22Rv1 (cell line): ENCODE measurements at regions not wholly inside any gene's neighbourhood (a gene's known extent, or its start where the extent isn't known, plus 50 kb on each side); places are given as distances from the start of the nearest gene placed in this dataset.

Experiments used
- H3K27ac ChIP-seq: fragments of 450-650 bp; 2 replicates; pipeline ENCODE4 v1.5.1; 2017
- CTCF ChIP-seq: fragments of 450-650 bp; IDR thresholded peaks from 2 replicates; pipeline ENCODE4 v1.5.1; 2017; ENCODE audit warnings: mild to moderate bottlenecking
- ZFX ChIP-seq: fragments of 450-650 bp; IDR thresholded peaks from 2 replicates; pipeline ENCODE4 v1.6.1; 2017; ENCODE audit warnings: antibody characterized with exemption, borderline replicate concordance

GRCh38 chr12:83225806-83226205, 539.1 kb downstream of the TMTC2 start:
- no peak overlapping the region for H3K27ac ChIP-seq
- no peak for TF ChIP-seq CTCF
- TF ChIP-seq ZFX: no peak

- TF ChIP-seq CTCF (no peak), ZFX (no peak)
- H3K27ac ChIP-seq: no peak overlapping the region
Measured at GRCh38 chr12:83224012-83224411, 537.3 kb downstream of the TMTC2 start.

GRCh38 chr12:83220774-83221173, 534.1 kb downstream of the TMTC2 start:
- TF ChIP-seq ZFX (no peak), CTCF (no peak)
- no peak overlapping the region for H3K27ac ChIP-seq

DNA sequence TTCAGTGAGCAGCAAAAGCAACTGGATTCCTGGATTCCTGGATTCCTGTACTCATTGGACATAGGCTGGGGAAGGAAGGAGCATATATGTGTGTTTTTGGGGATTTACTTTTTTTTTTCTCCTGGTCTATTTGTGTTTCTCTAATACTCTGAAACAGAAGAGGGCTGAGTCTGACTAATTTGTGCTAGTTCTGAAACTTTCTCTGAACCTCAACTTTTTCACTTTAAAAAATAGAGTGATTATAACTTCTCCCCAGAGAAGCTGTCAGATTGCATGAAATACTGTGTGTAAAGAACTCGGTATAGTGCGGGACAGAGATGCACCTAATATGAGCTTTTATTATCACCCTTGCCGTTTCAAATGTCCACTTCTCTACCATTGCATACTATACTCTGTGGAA, 529.5 kb downstream of the TMTC2 start:
- no peak overlapping the region for H3K27ac ChIP-seq
- TF ChIP-seq CTCF: no peak
- TF ChIP-seq ZFX: no peak

GRCh38 chr12:83214185-83214584, 527.5 kb downstream of the TMTC2 start:
- no peak for TF ChIP-seq ZFX
- no peak for TF ChIP-seq CTCF
- H3K27ac ChIP-seq: no peak overlapping the region

GRCh38 chr12:83210933-83211332, 524.2 kb downstream of the TMTC2 start:
- no peak overlapping the region for H3K27ac ChIP-seq
- no peak for TF ChIP-seq CTCF
- no peak for TF ChIP-seq ZFX

DNA sequence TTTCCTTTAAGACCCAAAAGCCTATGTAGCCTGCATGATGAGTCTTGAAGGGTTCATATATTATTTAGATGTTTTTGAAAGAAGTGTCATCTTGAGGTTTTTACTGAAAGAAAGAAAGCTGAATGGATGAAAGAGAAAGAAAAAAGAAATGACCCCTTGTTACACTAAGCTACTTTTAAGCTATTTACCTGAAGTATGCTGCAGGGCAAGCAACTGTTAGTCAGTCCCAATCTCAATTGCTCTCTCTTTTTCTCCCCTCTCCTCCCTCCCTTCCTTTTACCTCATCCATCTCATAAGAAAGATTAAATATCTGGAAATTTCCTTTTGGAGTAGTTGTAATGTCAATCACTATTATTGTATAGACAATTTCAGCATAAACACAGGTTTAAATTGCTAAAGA, 512.4 kb downstream of the TMTC2 start:
- no peak for TF ChIP-seq ZFX
- no peak for TF ChIP-seq CTCF
- H3K27ac ChIP-seq: no peak overlapping the region
